RKO (cell line): ENCODE measurements at regions not wholly inside any gene's neighbourhood (a gene's known extent, or its start where the extent isn't known, plus 50 kb on each side); places are given as distances from the start of the nearest gene placed in this dataset.
"Not testable (repeated sequence)": the region's sequence is repeated elsewhere in the genome, so short reads cannot be mapped to it uniquely, and the experiment has no call there.

Source experiments
- DNase-seq: peaks from one replicate; pipeline ENCODE4 v3.0.0-alpha.2; 2016; ENCODE audit warnings: low spot score

GRCh38 chr14:56351861-56352260, 227.7 kb upstream of the TMEM260 start:
- DNase-seq = peak; percentile 37

DNA sequence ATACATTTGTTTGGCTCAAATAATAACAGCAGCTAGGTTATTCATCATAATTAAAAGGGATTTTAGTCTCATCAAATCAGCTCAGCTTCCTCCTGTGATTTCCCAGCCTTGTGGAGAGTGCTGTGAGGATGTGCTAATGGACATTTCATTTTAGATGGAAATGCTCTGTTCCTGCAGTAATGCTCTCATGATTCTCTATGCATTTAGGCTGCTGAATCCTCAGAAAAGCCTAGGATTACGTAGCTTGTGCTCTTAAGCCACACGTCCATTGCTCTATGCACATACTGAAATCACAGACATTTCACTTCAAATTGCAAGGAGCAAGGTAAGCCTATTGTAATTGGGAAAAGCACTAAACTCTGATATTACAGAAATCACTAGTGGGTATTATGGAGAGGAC, 226.6 kb upstream of the TMEM260 start:
- DNase-seq = no peak

DNA sequence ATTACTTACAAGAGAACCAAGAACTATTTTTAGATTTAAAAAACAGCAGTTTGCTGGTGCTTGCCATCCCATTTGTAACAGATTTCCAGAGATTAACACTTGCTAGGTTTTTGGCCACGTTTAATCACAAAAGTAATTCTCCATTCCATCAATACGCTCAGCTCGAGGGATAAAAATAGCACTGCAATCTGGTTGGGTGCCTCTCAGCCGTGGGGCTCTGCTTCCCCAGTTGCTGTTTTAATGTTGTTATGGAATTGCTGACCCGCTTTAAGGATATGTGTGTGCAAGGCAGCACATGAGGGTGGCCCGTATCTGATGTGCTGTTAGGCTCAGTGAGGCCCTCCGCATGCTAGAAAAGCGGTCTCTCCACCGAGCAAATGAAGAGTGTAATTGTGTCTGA, 222.2 kb upstream of the TMEM260 start:
- DNase-seq = no peak

GRCh38 chr14:56358275-56358674, 221.3 kb upstream of the TMEM260 start:
- no peak for DNase-seq

DNA sequence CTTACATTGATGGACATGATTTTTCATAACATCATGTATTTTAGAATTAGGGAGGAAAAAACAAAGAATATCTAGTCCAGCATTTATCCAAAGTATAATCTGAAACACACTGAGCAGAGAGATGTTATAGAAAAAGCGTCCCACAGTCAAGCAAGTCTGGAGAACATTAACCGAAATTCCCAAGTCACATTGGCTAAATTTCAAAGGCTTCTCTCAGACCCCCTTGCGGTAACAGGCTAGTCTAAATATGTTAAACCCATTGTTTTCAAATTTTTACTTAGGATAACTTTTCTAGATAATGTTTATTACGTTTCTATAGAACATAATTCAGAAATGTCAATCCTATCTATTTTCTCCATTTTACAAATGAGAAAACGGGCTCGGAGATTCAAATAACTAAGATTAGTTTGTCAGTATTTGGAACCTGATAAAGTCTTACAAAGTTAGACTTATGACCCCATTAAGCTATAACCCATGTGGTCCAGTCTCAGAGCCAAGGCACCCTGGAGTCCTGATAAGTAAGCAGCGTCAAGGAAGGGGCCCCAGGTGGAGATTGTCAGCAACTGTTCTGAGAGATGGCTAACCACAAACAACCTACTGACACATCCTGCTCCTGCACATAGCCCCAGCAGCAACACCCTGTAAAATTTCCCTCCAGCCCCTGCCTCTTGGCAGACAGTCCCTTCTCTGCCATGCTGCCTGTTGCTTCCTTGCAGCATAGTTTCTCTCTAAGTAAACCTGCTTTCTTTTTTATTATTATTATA, 220.6 kb upstream of the TMEM260 start:
- DNase-seq = no peak

DNA sequence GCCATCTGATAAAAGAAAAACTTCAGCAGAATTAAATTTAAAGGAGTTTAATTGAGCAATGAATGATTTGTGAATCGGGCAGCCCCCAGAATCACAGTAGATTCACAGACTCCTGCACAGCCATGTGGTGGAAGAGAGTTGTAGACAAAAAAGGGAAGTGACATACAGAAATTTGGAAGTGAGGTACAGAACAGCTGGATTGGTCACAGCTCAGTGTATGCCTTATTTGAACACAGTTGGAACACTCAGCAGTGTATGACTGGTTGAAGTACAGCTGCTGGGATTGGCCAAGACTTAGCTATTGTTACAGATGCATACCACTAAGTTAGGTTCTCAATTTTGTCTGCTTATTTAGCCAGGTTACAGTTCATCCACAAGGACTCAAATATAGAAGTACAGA, 213.9 kb upstream of the TMEM260 start:
- not testable (repeated sequence) for DNase-seq

DNA sequence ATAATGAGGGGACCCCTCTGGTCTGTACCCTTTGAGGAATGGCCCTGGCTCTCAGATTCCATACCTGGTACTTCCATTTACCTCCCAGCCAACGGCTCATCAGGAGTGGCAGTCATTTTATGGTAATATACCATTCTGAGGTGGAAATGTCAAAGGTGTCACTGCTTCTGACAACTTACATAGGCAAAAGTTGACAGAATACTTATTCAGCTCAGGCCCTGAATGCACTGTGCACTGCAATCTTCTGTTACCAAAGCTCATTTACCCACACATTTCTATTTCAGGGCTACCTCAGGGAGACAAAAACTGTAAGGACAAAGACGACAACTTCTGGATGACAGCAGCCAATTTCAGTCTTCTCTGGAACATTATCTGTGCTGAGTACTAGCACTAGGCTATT, 212.2 kb upstream of the TMEM260 start:
- DNase-seq = no peak

GRCh38 chr14:56371737-56372136, 207.9 kb upstream of the TMEM260 start:
- DNase-seq = no peak

DNA sequence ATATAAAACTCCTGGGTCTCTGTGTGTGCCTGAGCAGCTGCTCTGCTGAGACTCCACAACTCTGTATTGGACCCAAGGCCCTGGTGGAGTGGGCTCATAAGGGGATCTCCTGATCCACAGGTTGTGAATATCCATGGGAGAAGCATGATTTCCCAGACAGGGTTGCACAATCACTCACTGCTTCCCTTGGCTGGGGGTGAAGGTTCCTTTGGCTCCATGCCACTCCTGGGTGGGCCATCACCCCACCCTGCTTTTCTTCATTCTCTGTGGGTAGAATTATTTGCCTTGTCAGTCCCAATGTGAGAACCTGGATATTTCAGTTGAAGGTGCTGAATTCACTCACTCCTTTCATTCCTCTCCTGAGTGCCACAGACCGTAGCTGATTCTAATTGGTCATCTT, 205.2 kb upstream of the TMEM260 start:
- no peak for DNase-seq

DNA sequence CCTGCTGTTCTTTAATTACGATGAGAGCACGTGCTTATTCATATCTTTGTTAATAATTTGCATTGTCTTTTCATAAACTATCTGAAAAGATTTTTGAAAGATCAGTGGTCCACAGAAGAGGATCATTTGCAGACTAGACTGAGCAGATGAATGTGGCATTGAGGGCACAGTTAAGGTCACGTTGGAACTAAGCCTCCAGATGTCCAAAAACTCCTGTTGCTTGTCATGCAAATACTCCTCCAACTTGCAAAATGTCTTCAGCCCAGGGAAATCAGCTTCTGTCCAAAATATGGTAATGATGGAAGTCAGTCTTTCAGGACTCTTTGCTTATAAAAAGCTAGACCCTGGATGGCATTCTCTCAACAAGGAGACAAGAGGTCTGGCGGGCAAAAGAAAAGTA, 201.6 kb upstream of the TMEM260 start:
- DNase-seq = no peak

DNA sequence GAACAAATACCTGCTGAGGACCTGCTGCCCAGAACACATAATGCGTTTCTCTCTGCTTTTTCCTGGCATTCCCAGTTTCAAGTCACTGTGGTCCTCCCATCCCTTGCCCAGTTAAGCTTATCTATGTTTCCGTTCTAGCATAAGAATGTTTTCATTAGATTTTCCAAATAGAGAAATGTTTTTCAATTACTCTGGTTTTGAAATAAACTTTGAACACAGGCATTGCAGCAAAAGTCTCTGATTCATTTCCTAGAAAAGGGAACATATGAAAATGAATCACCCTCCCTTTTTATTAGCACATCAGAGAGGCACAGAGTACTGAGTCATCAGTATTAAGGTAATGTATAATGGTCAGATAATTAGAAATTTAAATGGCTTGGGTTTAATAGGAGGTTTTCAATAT, 201.1 kb upstream of the TMEM260 start:
- DNase-seq = peak; percentile 3

DNA sequence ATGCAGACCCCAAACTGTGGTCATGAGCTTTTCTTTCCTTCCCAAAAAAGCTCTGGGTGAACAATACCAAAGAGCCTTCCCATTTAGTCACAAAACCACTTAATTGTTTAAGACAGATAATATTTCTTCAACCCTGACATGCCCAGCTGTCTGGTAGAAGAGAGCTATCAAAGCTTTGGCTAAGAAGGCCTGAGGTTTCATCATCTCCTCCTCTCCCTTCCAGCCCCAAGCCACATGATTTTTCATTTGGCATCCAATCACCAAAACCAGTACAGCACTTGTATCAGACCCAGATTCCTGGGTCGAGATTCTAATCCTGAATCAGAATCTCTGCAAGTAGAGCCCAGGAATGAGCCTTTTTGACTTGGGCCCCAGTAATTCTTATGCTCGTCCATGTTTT, 199.6 kb upstream of the TMEM260 start:
- no peak for DNase-seq

DNA sequence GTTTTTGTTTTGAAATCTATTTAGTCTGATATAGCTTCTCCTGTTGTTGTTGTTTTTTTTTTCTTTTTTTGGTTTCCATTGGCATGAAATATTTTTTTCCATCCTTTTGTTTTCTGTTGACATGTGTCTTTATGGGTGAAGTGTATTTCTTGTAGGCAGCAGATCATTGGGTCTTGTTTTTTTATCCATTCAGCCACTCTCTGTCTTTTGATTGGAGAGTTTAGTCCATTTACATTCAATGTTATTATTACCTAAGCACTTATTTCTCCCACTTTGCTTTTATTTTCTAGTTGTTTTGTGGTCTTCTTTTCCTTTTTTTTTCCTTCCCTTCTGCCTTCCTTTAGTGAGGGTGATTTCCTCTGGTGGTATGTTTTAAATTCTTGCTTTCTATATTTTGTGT, 193.6 kb upstream of the TMEM260 start:
- no peak for DNase-seq

- DNase-seq = no peak
Observed at GRCh38 chr14:56390859-56391258, 188.7 kb upstream of the TMEM260 start.

GRCh38 chr14:56394826-56395530, 184.6 kb upstream of the TMEM260 start:
- DNase-seq = no peak

- no peak for DNase-seq
Observed at GRCh38 chr14:56400109-56400825, 179.3 kb upstream of the TMEM260 start.

DNA sequence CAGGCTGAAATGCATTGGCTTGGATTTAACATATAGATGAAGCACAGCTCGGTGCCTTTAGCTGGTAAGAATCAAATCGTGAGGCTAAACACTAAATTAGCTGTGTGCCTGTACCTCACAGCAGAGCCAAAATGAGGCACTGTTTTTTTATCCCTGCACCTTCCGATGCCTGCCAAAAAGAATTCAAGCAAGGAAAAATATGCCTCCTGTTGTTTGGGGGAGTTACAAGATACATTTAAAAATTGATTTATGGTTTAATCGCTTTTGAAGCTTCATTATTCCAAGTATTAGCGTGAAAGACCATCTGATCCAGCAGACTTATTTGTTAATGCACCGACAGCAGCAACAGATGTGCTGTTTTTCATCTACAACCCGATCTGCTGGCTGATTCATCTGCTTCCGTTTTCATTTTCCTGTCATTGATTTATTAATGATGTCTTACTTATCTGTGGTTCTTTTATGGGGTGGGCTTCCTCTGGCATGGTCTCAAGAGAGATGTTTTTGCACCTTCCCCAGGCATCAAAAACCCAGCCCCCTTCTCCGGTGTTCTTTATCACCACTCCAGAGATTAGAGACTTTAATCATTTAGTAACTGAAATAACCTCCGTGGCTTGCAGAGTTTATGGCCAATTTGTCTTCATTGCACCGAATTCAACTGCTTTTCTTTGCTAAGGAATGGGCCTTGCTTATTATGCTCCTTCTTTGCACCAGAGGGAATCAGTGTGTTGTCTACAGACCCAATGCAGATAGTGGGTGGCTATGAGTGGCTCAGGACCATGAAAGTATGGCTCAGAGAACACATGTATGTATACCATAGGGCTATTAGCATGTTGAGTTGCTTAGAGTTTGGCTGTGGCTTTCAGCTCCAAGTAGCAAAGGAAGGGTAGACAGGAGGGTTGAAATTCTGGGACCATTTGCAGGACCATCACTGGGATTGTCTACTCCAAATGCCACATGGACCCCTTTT, 166.8 kb upstream of the TMEM260 start:
- no peak for DNase-seq

DNA sequence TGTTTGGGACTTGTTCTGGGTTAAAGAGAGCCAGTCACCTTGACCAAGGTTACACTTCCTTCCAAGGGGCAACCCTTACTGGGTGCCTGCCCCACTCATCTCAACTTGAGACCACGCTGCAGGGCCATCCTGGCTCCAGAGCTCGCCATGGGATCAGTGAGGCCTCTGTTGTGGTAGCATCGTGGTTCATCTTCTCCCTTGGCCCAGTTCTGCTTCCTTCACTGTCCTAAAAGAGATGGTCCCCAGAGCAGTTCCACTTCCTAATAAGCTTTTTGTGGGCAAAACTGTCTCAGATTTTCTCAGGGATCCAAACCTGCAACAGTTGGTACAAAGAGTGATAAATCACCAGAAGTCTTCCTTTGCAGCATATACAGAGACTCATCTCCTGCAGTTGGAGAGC, 165.9 kb upstream of the TMEM260 start:
- DNase-seq = no peak

- no peak for DNase-seq
Observed at GRCh38 chr14:56414236-56414635, 165.4 kb upstream of the TMEM260 start.

- DNase-seq = no peak
Observed at GRCh38 chr14:56416213-56416612, 163.4 kb upstream of the TMEM260 start.

GRCh38 chr14:56417173-56417572, 162.4 kb upstream of the TMEM260 start:
- DNase-seq = no peak

- no peak for DNase-seq
Observed at GRCh38 chr14:56419750-56420149, 159.8 kb upstream of the TMEM260 start.
